ENCODE measurements at regions not wholly inside any gene's neighbourhood (a gene's known extent, or its start where the extent isn't known, plus 50 kb on each side); places are given as distances from the start of the nearest gene placed in this dataset.

GRCh38 chr2:238638982-238639628 is 208.8 kb upstream of the TWIST2 start:
- DNase-seq, result no peak

- no peak for DNase-seq
Observed at GRCh38 chr2:238640486-238640885, 207.4 kb upstream of the TWIST2 start.

- no peak for DNase-seq
Observed at GRCh38 chr2:238642973-238643372, 204.9 kb upstream of the TWIST2 start.

- DNase-seq, result no peak
Observed at GRCh38 chr2:238643400-238643907, 204.4 kb upstream of the TWIST2 start.

GRCh38 chr2:238644095-238645081 is 203.5 kb upstream of the TWIST2 start:
- no peak for DNase-seq

- no peak for DNase-seq
Observed at GRCh38 chr2:238645095-238645494, 202.8 kb upstream of the TWIST2 start.

GRCh38 chr2:238645716-238646115 is 202.2 kb upstream of the TWIST2 start:
- no peak for DNase-seq

GRCh38 chr2:238646281-238646680 is 201.6 kb upstream of the TWIST2 start:
- DNase-seq, result no peak

GRCh38 chr2:238646803-238647202 is 201.1 kb upstream of the TWIST2 start:
- no peak for DNase-seq

- DNase-seq, result no peak
Observed at GRCh38 chr2:238649123-238649522, 198.8 kb upstream of the TWIST2 start.

- DNase-seq, result no peak
Observed at GRCh38 chr2:238649936-238650518, 197.9 kb upstream of the TWIST2 start.

- no peak for DNase-seq
Observed at GRCh38 chr2:238650536-238650935, 197.3 kb upstream of the TWIST2 start.

- no peak for DNase-seq
Observed at GRCh38 chr2:238651306-238652052, 196.4 kb upstream of the TWIST2 start.

- DNase-seq, result no peak
Observed at GRCh38 chr2:238652053-238652770, 195.7 kb upstream of the TWIST2 start.

GRCh38 chr2:238652771-238653157 is 195.1 kb upstream of the TWIST2 start:
- DNase-seq, result no peak

GRCh38 chr2:238653431-238654109 is 194.3 kb upstream of the TWIST2 start:
- DNase-seq, result no peak

GRCh38 chr2:238654479-238655197 is 193.2 kb upstream of the TWIST2 start:
- DNase-seq, result no peak

GRCh38 chr2:238655198-238655860 is 192.6 kb upstream of the TWIST2 start:
- no peak for DNase-seq

GRCh38 chr2:238655974-238656722 is 191.7 kb upstream of the TWIST2 start:
- no peak for DNase-seq
